NT2/D1 (cell line): ENCODE measurements at regions not wholly inside any gene's neighbourhood (a gene's known extent, or its start where the extent isn't known, plus 50 kb on each side); places are given as distances from the start of the nearest gene placed in this dataset.

ENCODE experiments used
- DNase-seq: peaks from one replicate; pipeline ENCODE4 v3.0.0-alpha.2; 2011; ENCODE audit warnings: low read depth, low spot score
- H3K27me3 ChIP-seq: 2 replicates; pipeline ENCODE4 v1.6.0; 2011; ENCODE audit warnings: mild to moderate bottlenecking; ENCODE audit not compliant: insufficient read length, insufficient read depth
- H3K36me3 ChIP-seq: 2 replicates; pipeline ENCODE4 v1.6.1; 2011; ENCODE audit warnings: mild to moderate bottlenecking, low read length, mixed read lengths; ENCODE audit not compliant: insufficient read depth, insufficient read length
- H3K4me1 ChIP-seq: 2 replicates; pipeline ENCODE4 v1.5.1; 2011; ENCODE audit not compliant: insufficient read depth, insufficient read length
- H3K4me3 ChIP-seq: 2 replicates; pipeline ENCODE4 v1.5.1; 2011; ENCODE audit warnings: low read depth; ENCODE audit not compliant: insufficient read length
- H3K9ac ChIP-seq: 2 replicates; pipeline ENCODE4 v1.6.0; 2011; ENCODE audit warnings: low read depth; ENCODE audit not compliant: insufficient read length
- H3K9me3 ChIP-seq: 2 replicates; pipeline ENCODE4 v1.5.1; 2011; ENCODE audit warnings: mild to moderate bottlenecking, low read length; ENCODE audit not compliant: insufficient read depth
- SUZ12 ChIP-seq: IDR thresholded peaks from 2 replicates; pipeline ENCODE4 v1.6.1; 2011; ENCODE audit not compliant: insufficient read length, insufficient read depth; ENCODE audit errors: extremely low read depth
- YY1 ChIP-seq: IDR thresholded peaks from 2 replicates; pipeline ENCODE4 v1.6.1; 2011; ENCODE audit not compliant: insufficient read length, insufficient read depth
- ZNF274 ChIP-seq: IDR thresholded peaks from 2 replicates; pipeline ENCODE4 v1.6.1; 2011; ENCODE audit warnings: mild to moderate bottlenecking, low read depth, low read length

DNA sequence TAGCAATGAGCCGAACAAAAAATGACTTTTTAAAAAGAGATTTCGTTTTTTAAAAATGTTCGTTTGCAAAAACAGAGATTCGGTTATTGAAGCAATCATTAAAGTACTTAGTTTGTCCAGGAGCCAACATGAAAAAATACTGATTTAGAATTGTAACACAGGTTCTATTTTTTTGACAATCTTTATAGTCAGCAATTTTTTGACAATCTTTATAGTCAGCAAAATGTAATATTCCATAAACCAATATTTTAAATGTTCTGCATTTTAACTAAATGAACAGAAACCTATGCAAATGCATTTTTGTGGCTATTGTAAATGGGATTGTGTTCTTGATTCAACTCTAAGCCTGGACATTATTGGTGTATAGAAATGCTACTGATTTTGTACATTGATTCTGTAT lies 161.8 kb downstream of the DSEL start:
- no peaks in the 10 kb centered on the region for H3K9me3 ChIP-seq
- no peak overlapping the region for H3K9ac ChIP-seq
- H3K27me3 ChIP-seq, result no peaks in the 10 kb centered on the region
- no peak overlapping the region for H3K4me3 ChIP-seq
- DNase-seq, result no peak
- TF ChIP-seq ZNF274 (no peak), YY1 (no peak), SUZ12 (no peak)
- H3K4me1 ChIP-seq, result no peaks in the 10 kb centered on the region
- no peaks in the 10 kb centered on the region for H3K36me3 ChIP-seq

DNA sequence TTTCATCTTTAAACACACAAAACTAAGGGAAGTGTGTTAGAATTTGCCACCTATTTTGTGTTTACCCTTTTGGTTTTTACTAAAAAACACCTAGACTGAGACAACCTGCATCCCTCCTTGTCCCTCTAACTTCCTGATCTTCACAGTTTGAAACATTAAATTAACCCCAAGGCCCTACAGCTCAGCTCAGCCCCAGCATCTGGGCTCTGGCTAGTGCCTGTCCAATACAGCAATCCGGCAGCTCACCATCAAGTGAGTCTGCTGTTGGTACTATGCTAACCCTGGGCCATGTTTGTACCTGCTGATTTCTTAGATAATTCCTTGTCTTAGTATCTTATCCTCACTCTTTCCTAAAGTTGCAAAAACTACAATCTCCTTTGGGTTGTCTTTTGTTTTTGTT lies 162.4 kb downstream of the DSEL start:
- H3K36me3 ChIP-seq, result no peaks in the 10 kb centered on the region
- no peak overlapping the region for H3K4me3 ChIP-seq

GRCh38 chr18:67347438-67347837 lies 169.1 kb downstream of the DSEL start:
- H3K4me3 ChIP-seq, result no peak overlapping the region
- DNase-seq, result no peak
- H3K27me3 ChIP-seq, result no peaks in the 10 kb centered on the region
- H3K36me3 ChIP-seq, result no peaks in the 10 kb centered on the region
- no peak overlapping the region for H3K9ac ChIP-seq
- no peak for TF ChIP-seq SUZ12
- no peak for TF ChIP-seq ZNF274
- TF ChIP-seq YY1, result no peak
- H3K9me3 ChIP-seq, result no peaks in the 10 kb centered on the region
- no peaks in the 10 kb centered on the region for H3K4me1 ChIP-seq

More for the DNA sequence above, 162.4 kb downstream of the DSEL start:
- no peaks in the 10 kb centered on the region for H3K4me1 ChIP-seq
- DNase-seq, result no peak
- H3K27me3 ChIP-seq, result no peaks in the 10 kb centered on the region
- H3K9me3 ChIP-seq, result no peaks in the 10 kb centered on the region
- no peak overlapping the region for H3K9ac ChIP-seq
- TF ChIP-seq YY1 (no peak), ZNF274 (no peak), SUZ12 (no peak)

- Histone ChIP-seq H3K4me3 (no peak overlapping the region), H3K27me3 (no peaks in the 10 kb centered on the region), H3K4me1 (no peaks in the 10 kb centered on the region), H3K36me3 (no peaks in the 10 kb centered on the region), H3K9ac (no peak overlapping the region), H3K9me3 (peaks cover 5% of the 10 kb centered on the region; the same call in 1 of the 2 replicates)
- DNase-seq, result no peak
- no peak for TF ChIP-seq SUZ12
- no peak for TF ChIP-seq YY1
- TF ChIP-seq ZNF274, result no peak
Observed at GRCh38 chr18:67342159-67342558, 174.4 kb downstream of the DSEL start.

GRCh38 chr18:67337696-67338095 lies 178.8 kb downstream of the DSEL start:
- H3K4me3 ChIP-seq, result no peak overlapping the region
- no peak for DNase-seq
- no peaks in the 10 kb centered on the region for H3K36me3 ChIP-seq
- TF ChIP-seq SUZ12 (no peak), YY1 (no peak), ZNF274 (no peak)
- H3K27me3 ChIP-seq, result no peaks in the 10 kb centered on the region
- H3K9ac ChIP-seq, result no peak overlapping the region
- H3K4me1 ChIP-seq, result no peaks in the 10 kb centered on the region
- peaks cover 6% of the 10 kb centered on the region; the same call in 1 of the 2 replicates for H3K9me3 ChIP-seq

- H3K4me3 ChIP-seq, result no peak overlapping the region
- TF ChIP-seq ZNF274 (no peak), YY1 (no peak), SUZ12 (no peak)
- no peaks in the 10 kb centered on the region for H3K9me3 ChIP-seq
- no peak for DNase-seq
- no peaks in the 10 kb centered on the region for H3K4me1 ChIP-seq
- H3K36me3 ChIP-seq, result no peaks in the 10 kb centered on the region
- H3K27me3 ChIP-seq, result no peaks in the 10 kb centered on the region
- H3K9ac ChIP-seq, result no peak overlapping the region
Observed at GRCh38 chr18:67331857-67332256, 184.7 kb downstream of the DSEL start.

GRCh38 chr18:67319109-67319508 lies 197.4 kb downstream of the DSEL start:
- H3K9me3 ChIP-seq, result no peaks in the 10 kb centered on the region
- H3K4me3 ChIP-seq, result no peak overlapping the region
- no peaks in the 10 kb centered on the region for H3K4me1 ChIP-seq

GRCh38 chr18:67318651-67319050 lies 197.9 kb downstream of the DSEL start:
- Histone ChIP-seq H3K4me1 (no peaks in the 10 kb centered on the region), H3K9me3 (no peaks in the 10 kb centered on the region), H3K9ac (no peak overlapping the region), H3K36me3 (no peaks in the 10 kb centered on the region), H3K4me3 (no peak overlapping the region), H3K27me3 (no peaks in the 10 kb centered on the region)
- no peak for DNase-seq
- TF ChIP-seq ZNF274 (no peak), YY1 (no peak), SUZ12 (no peak)

More at GRCh38 chr18:67319109-67319508, 197.4 kb downstream of the DSEL start:
- DNase-seq, result no peak
- no peak overlapping the region for H3K9ac ChIP-seq
- H3K36me3 ChIP-seq, result no peaks in the 10 kb centered on the region
- no peaks in the 10 kb centered on the region for H3K27me3 ChIP-seq
- TF ChIP-seq YY1, result no peak
- TF ChIP-seq ZNF274, result no peak
- TF ChIP-seq SUZ12, result no peak
